OCI-LY3 (cell line): ENCODE measurements at regions not wholly inside any gene's neighbourhood (a gene's known extent, or its start where the extent isn't known, plus 50 kb on each side); places are given as distances from the start of the nearest gene placed in this dataset.
A peak's percentile ranks its signal among the peaks of the same experiment; 100 is the strongest.

ENCODE experiments used
- H2AFZ ChIP-seq: fragments of 200-600, 300-600 bp; shearing (Covaris generic); 2 replicates; pipeline ENCODE4 v1.6.0; 2014; ENCODE audit warnings: antibody characterized with exemption, low read depth, low read length
- H3K27ac ChIP-seq: fragments of 200-600, 300-600 bp; sonication (generic); 2 replicates; pipeline ENCODE4 v1.5.1; 2014; ENCODE audit warnings: mild to moderate bottlenecking, low read length, moderate library complexity, mixed read lengths
- H3K27me3 ChIP-seq: fragments of 200-600, 300-600 bp; sonication (generic); 2 replicates; pipeline ENCODE4 v1.6.1; 2014; ENCODE audit warnings: low read depth, low read length, mixed read lengths
- H3K36me3 ChIP-seq: fragments of 200-600, 300-600 bp; sonication (generic); replicated peaks from 2 replicates; pipeline ENCODE3; 2014; ENCODE audit warnings: low read depth, low read length, mixed read lengths
- H3K4me1 ChIP-seq: fragments of 300-600, 200-600 bp; sonication (generic); 2 replicates; pipeline ENCODE4 v1.6.1; 2014; ENCODE audit warnings: low read length, mixed read lengths
- H3K4me2 ChIP-seq: fragments of 200-600, 300-600 bp; sonication (generic); 2 replicates; pipeline ENCODE4 v1.6.1; 2014; ENCODE audit warnings: low read length, mixed read lengths
- H3K4me3 ChIP-seq: fragments of 300-600, 200-600 bp; sonication (generic); 2 replicates; pipeline ENCODE4 v1.5.1; 2014; ENCODE audit warnings: antibody characterized with exemption, mild to moderate bottlenecking, low read length, moderate library complexity
- H3K79me2 ChIP-seq: fragments of 300-600, 200-600 bp; shearing (Covaris generic); 2 replicates; pipeline ENCODE4 v1.6.1; 2014; ENCODE audit warnings: mild to moderate bottlenecking, low read length, mixed read lengths
- H3K9ac ChIP-seq: fragments of 300-600, 200-600 bp; shearing (Covaris generic); 2 replicates; pipeline ENCODE4 v1.6.0; 2014; ENCODE audit warnings: mild to moderate bottlenecking, low read length, moderate library complexity
- H3K9me3 ChIP-seq: fragments of 200-600, 300-600 bp; shearing (Covaris generic); 2 replicates; pipeline ENCODE4 v1.6.1; 2014; ENCODE audit warnings: low read length, mixed read lengths; ENCODE audit not compliant: insufficient read depth
- H4K20me1 ChIP-seq: fragments of 200-600, 300-600 bp; sonication (generic); 2 replicates; pipeline ENCODE4 v1.6.1; 2016; ENCODE audit warnings: low read length, mixed read lengths; ENCODE audit not compliant: insufficient read depth
- CTCF ChIP-seq: fragments of 200-600, 300-600 bp; sonication (generic); IDR thresholded peaks from 2 replicates; pipeline ENCODE4 v1.5.1; 2014; ENCODE audit warnings: antibody characterized with exemption, low read length, low read depth
- EZH2phosphoT487 ChIP-seq: fragments of 200-600 bp; shearing (Covaris generic); IDR thresholded peaks from 2 replicates; pipeline ENCODE4 v1.6.1; 2018; ENCODE audit warnings: antibody characterized with exemption, mixed run types, low read depth

- peak overlapping the region; percentile 34; the same call in 1 of the 2 replicates for H3K4me3 ChIP-seq
- peak overlapping the region; percentile 42 for H3K4me2 ChIP-seq
- no peaks in the 10 kb centered on the region for H3K27me3 ChIP-seq
- H3K4me1 ChIP-seq, result peaks cover 31% of the 10 kb centered on the region
- peak overlapping the region; percentile 52; the same call in 1 of the 2 replicates for H2AFZ ChIP-seq
- H3K27ac ChIP-seq, result no peak overlapping the region
- H4K20me1 ChIP-seq, result no peaks in the 10 kb centered on the region
- TF ChIP-seq CTCF (peak; percentile 9; the same call in 1 of the 2 replicates), EZH2phosphoT487 (no peak)
- no peaks in the 10 kb centered on the region for H3K9me3 ChIP-seq
- no peak overlapping the region for H3K9ac ChIP-seq
- H3K36me3 ChIP-seq, result no peaks in the 10 kb centered on the region
- H3K79me2 ChIP-seq, result no peaks in the 10 kb centered on the region
These were observed 143.3 kb upstream of the GPR26 start for GRCh38 chr10:123522702-123523312.

- Histone ChIP-seq H2AFZ (no peak overlapping the region), H3K4me2 (no peak overlapping the region), H3K4me1 (peaks cover 35% of the 10 kb centered on the region), H3K4me3 (no peak overlapping the region), H3K9me3 (no peaks in the 10 kb centered on the region), H3K9ac (no peak overlapping the region), H3K36me3 (no peaks in the 10 kb centered on the region), H4K20me1 (no peaks in the 10 kb centered on the region), H3K27ac (no peak overlapping the region), H3K27me3 (no peaks in the 10 kb centered on the region), H3K79me2 (no peaks in the 10 kb centered on the region)
- TF ChIP-seq CTCF, result no peak
- no peak for TF ChIP-seq EZH2phosphoT487
These were observed 142.3 kb upstream of the GPR26 start for GRCh38 chr10:123523833-123524232.

DNA sequence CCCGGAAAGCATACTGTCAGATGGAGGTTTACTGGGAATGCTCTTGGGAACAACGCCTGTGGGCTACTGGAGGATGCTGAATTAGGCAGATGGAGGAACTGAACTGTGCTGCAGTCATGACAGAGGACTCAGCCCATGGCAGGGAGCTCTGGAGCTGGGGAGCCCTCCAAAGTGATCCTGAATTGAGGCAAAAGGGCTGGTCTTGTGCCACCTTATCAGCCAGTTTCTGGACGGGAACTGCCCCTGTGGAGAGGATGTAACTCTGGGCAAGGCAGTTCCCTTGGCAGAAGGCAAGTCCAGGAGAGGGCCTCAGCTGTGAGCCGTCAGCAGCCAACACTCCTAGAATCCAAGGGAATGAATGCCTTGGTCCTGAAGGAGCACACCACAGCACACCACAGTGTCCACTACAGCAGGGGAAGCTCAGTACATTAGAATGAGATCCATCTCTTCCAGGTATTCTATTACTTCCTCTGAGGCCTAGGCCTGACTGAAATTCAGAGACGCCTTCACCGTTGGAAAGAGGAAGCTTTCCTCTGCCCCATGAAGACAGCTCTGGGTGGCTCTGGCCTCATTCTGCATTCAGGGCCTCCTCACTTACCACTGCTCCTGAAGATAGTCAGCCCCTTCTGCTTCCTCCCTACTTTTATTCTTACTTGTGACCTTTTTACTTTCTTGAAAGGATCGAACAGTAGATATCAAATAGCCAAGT, 139.6 kb upstream of the GPR26 start:
- Histone ChIP-seq H3K4me1 (peaks cover 35% of the 10 kb centered on the region), H3K4me3 (no peak overlapping the region), H3K79me2 (no peaks in the 10 kb centered on the region), H3K36me3 (no peaks in the 10 kb centered on the region), H3K27me3 (no peaks in the 10 kb centered on the region), H2AFZ (no peak overlapping the region), H3K4me2 (peak overlapping the region; percentile 28; the same call in 1 of the 2 replicates), H3K9me3 (no peaks in the 10 kb centered on the region), H3K27ac (peak overlapping the region; percentile 64), H4K20me1 (no peaks in the 10 kb centered on the region), H3K9ac (no peak overlapping the region)
- TF ChIP-seq EZH2phosphoT487 (no peak), CTCF (no peak)

DNA sequence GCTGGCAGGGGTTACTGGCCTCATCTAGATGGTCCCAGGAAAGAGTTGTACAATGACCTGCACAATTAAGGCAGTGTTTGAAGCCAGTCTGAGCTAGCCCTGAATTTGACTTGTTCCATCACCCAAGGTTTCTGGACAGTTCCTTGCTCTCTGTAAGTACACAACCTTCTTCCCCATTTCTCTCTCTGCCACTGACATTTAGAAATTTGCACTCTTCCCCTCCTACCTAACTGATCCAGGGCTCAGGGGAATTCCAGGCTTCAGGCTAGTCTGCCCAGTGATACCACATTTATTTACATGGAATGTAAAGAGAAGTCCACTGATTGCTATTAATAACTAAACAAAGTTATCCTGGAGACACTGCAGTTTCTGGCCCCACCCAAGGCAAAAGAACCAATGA, 139.0 kb upstream of the GPR26 start:
- no peaks in the 10 kb centered on the region for H3K79me2 ChIP-seq
- TF ChIP-seq EZH2phosphoT487, result no peak

More for the DNA sequence above, 139.0 kb upstream of the GPR26 start:
- Histone ChIP-seq H3K27ac (peak overlapping the region; percentile 64), H3K4me3 (no peak overlapping the region), H4K20me1 (no peaks in the 10 kb centered on the region), H3K9me3 (no peaks in the 10 kb centered on the region), H3K9ac (no peak overlapping the region), H3K27me3 (no peaks in the 10 kb centered on the region), H3K4me2 (peak overlapping the region; percentile 28), H3K36me3 (no peaks in the 10 kb centered on the region), H3K4me1 (peaks cover 32% of the 10 kb centered on the region), H2AFZ (peak overlapping the region; percentile 39; the same call in 1 of the 2 replicates)
